Thyroid gland (tissue), 4 donors: ENCODE measurements at regions not wholly inside any gene's neighbourhood (a gene's known extent, or its start where the extent isn't known, plus 50 kb on each side); places are given as distances from the start of the nearest gene placed in this dataset.

Experiments
- CTCF ChIP-seq, 6 experiments: fragments of 200-600 bp in 3 of 6; fragments of 450-650 bp in 3 of 6; sonication (generic) in 3 of 6; IDR thresholded peaks; one replicate each; pipeline ENCODE4 v1.5.1; 2016 to 2019; ENCODE audit warnings: antibody characterized with exemption in 6 of 6, mild to moderate bottlenecking in 2 of 6, inconsistent platforms in 1 of 6, moderate library complexity in 1 of 6
- POLR2A ChIP-seq, 2 donors: fragments of 450-650 bp; IDR thresholded peaks; one replicate each; pipeline ENCODE4 v1.6.1; 2017; ENCODE audit warnings: antibody characterized with exemption in 2 of 2, mild to moderate bottlenecking in 2 of 2, moderate library complexity in 1 of 2

- TF ChIP-seq CTCF (IDR thresholded peaks at IDR 0.05) = no peak
- no peak for TF ChIP-seq POLR2A (IDR thresholded peaks at IDR 0.05)
Observed at GRCh38 chr14:48582938-48583337, 907.5 kb upstream of the MDGA2 start.
